Fibroblast of skin of right quadriceps (primary cell): ENCODE measurements at regions not wholly inside any gene's neighbourhood (a gene's known extent, or its start where the extent isn't known, plus 50 kb on each side); places are given as distances from the start of the nearest gene placed in this dataset.

ENCODE experiments used
- DNase-seq: peaks from one replicate; pipeline ENCODE4 v3.0.0-alpha.2; 2013

- DNase-seq = peak; percentile 83
Observed at GRCh38 chr1:244970236-244970743, 105.9 kb upstream of the HNRNPU start.

- DNase-seq = peak; percentile 91
Observed at GRCh38 chr1:244969355-244970235, 105.3 kb upstream of the HNRNPU start.

- no peak for DNase-seq
Observed at GRCh38 chr1:244968881-244969280, 104.5 kb upstream of the HNRNPU start.

- no peak for DNase-seq
Observed at GRCh38 chr1:244968471-244968871, 104.1 kb upstream of the HNRNPU start.

- DNase-seq = no peak
Observed at GRCh38 chr1:244967159-244967558, 102.8 kb upstream of the HNRNPU start.

GRCh38 chr1:244965185-244966030 is 101.1 kb upstream of the HNRNPU start:
- no peak for DNase-seq

- DNase-seq = peak; percentile 84
Observed at GRCh38 chr1:244964112-244964971, 100.0 kb upstream of the HNRNPU start.

GRCh38 chr1:244963231-244963826 is 99.0 kb upstream of the HNRNPU start:
- no peak for DNase-seq

- no peak for DNase-seq
Observed at GRCh38 chr1:244962130-244962529, 97.8 kb upstream of the HNRNPU start.

- DNase-seq = no peak
Observed at GRCh38 chr1:244960904-244961303, 96.6 kb upstream of the HNRNPU start.

- no peak for DNase-seq
Observed at GRCh38 chr1:244958593-244958992, 94.2 kb upstream of the HNRNPU start.

- DNase-seq = no peak
Observed at GRCh38 chr1:244957525-244957924, 93.2 kb upstream of the HNRNPU start.

- no peak for DNase-seq
Observed at GRCh38 chr1:244957122-244957521, 92.8 kb upstream of the HNRNPU start.

GRCh38 chr1:244955661-244956060 is 91.3 kb upstream of the HNRNPU start:
- DNase-seq = no peak

- no peak for DNase-seq
Observed at GRCh38 chr1:244954359-244954758, 90.0 kb upstream of the HNRNPU start.

- no peak for DNase-seq
Observed at GRCh38 chr1:244953901-244954300, 89.6 kb upstream of the HNRNPU start.

- DNase-seq = no peak
Observed at GRCh38 chr1:244952940-244953339, 88.6 kb upstream of the HNRNPU start.

GRCh38 chr1:244952280-244952933 is 88.1 kb upstream of the HNRNPU start:
- no peak for DNase-seq

- no peak for DNase-seq
Observed at GRCh38 chr1:244948416-244948815, 84.1 kb upstream of the HNRNPU start.

- DNase-seq = no peak
Observed at GRCh38 chr1:244945109-244945671, 80.8 kb upstream of the HNRNPU start.

- no peak for DNase-seq
Observed at GRCh38 chr1:244941121-244941520, 76.8 kb upstream of the HNRNPU start.
